WTC11 (cell line): ENCODE measurements at regions not wholly inside any gene's neighbourhood (a gene's known extent, or its start where the extent isn't known, plus 50 kb on each side); places are given as distances from the start of the nearest gene placed in this dataset.

Source experiments
- CTCF ChIP-seq: fragments of 200-600 bp; IDR thresholded peaks from 2 replicates; pipeline ENCODE4 v1.8.0; 2022; ENCODE audit warnings: antibody characterized with exemption
- E2F1 ChIP-seq: sonication (generic); formaldehyde crosslinking; IDR thresholded peaks from 2 replicates; pipeline ENCODE4 v1.8.0; 2022; ENCODE audit warnings: mild to moderate bottlenecking, missing genetic modification reagents
- MAX ChIP-seq: sonication (generic); formaldehyde crosslinking; IDR thresholded peaks from 2 replicates; pipeline ENCODE4 v1.8.0; 2022; ENCODE audit warnings: mild to moderate bottlenecking, missing genetic modification reagents
- NFYB ChIP-seq: sonication (generic); formaldehyde crosslinking; conservative IDR thresholded peaks from 2 replicates; pipeline ENCODE4 v1.8.0; 2022; ENCODE audit warnings: low read depth, missing genetic modification reagents
- PRDM15 ChIP-seq: sonication (generic); formaldehyde crosslinking; IDR thresholded peaks from 2 replicates; pipeline ENCODE4 v1.8.0; 2022; ENCODE audit warnings: missing genetic modification reagents

- no peak for TF ChIP-seq CTCF
- no peak for TF ChIP-seq PRDM15
- no peak for TF ChIP-seq NFYB (CRISPR knock-in tag)
- no peak for TF ChIP-seq MAX
- no peak for TF ChIP-seq E2F1 (CRISPR knock-in tag)
Measured at GRCh38 chr2:18267501-18267900, 293.0 kb downstream of the RDH14 start.
